H9 (cell line): ENCODE measurements at regions not wholly inside any gene's neighbourhood (a gene's known extent, or its start where the extent isn't known, plus 50 kb on each side); places are given as distances from the start of the nearest gene placed in this dataset.

Source experiments
- DNase-seq: peaks from one replicate; pipeline ENCODE4 v3.0.0-alpha.2; 2017
- H2AFZ ChIP-seq: one replicate; pipeline ENCODE4 v1.6.1; 2013; ENCODE audit warnings: mild to moderate bottlenecking, low read length, control low read depth, moderate library complexity
- H2AK5ac ChIP-seq: 2 replicates; pipeline ENCODE4 v1.6.1; 2013; ENCODE audit warnings: low read length, control low read depth, mixed read lengths; ENCODE audit not compliant: insufficient read length
- H2BK120ac ChIP-seq: one replicate; pipeline ENCODE4 v1.6.1; 2013; ENCODE audit warnings: low read depth, mild to moderate bottlenecking, low read length, control low read depth, inconsistent platforms; ENCODE audit not compliant: poor library complexity, severe bottlenecking
- H2BK12ac ChIP-seq: 2 replicates; pipeline ENCODE4 v1.6.1; 2013; ENCODE audit warnings: low read length, control low read depth, mixed read lengths, low read depth; ENCODE audit not compliant: insufficient read length
- H2BK15ac ChIP-seq: 2 replicates; pipeline ENCODE4 v1.6.1; 2013; ENCODE audit warnings: low read depth, low read length, control low read depth
- H2BK20ac ChIP-seq: one replicate; pipeline ENCODE4 v1.6.1; 2013; ENCODE audit warnings: low read depth, mild to moderate bottlenecking, low read length, control low read depth, inconsistent platforms; ENCODE audit not compliant: poor library complexity, severe bottlenecking
- H2BK5ac ChIP-seq: 2 replicates; pipeline ENCODE4 v1.6.1; 2013; ENCODE audit warnings: low read length, control low read depth, mixed read lengths; ENCODE audit not compliant: insufficient read length
- H3K14ac ChIP-seq: 2 replicates; pipeline ENCODE4 v1.6.1; 2013; ENCODE audit warnings: low read length, control low read depth; ENCODE audit not compliant: insufficient read depth
- H3K18ac ChIP-seq: 2 replicates; pipeline ENCODE4 v1.6.1; 2013; ENCODE audit warnings: low read depth, mild to moderate bottlenecking, mixed read lengths, low read length, control low read depth; ENCODE audit not compliant: insufficient read length
- H3K23ac ChIP-seq: 2 replicates; pipeline ENCODE4 v1.6.1; 2013; ENCODE audit warnings: low read length, control low read depth, mixed read lengths, low read depth; ENCODE audit not compliant: insufficient read length
- H3K23me2 ChIP-seq: 2 replicates; pipeline ENCODE4 v1.6.1; 2013; ENCODE audit warnings: low read depth, mild to moderate bottlenecking, mixed read lengths, low read length, control low read depth; ENCODE audit not compliant: insufficient read length, poor library complexity, severe bottlenecking
- H3K27ac ChIP-seq: 2 replicates; pipeline ENCODE4 v1.5.1; 2013; ENCODE audit warnings: low read length, control low read depth, mixed read lengths, low read depth; ENCODE audit not compliant: insufficient read length
- H3K27me3 ChIP-seq: 2 replicates; pipeline ENCODE4 v1.6.1; 2013; ENCODE audit warnings: low read length, control low read depth, inconsistent platforms; ENCODE audit not compliant: insufficient read depth
- H3K4ac ChIP-seq: 2 replicates; pipeline ENCODE4 v1.6.1; 2013; ENCODE audit warnings: low read depth, mild to moderate bottlenecking, control low read depth, inconsistent platforms, low read length, moderate library complexity
- H3K4me1 ChIP-seq: 2 replicates; pipeline ENCODE4 v1.6.1; 2013; ENCODE audit warnings: low read length, control low read depth, inconsistent platforms; ENCODE audit not compliant: insufficient read depth
- H3K4me2 ChIP-seq: 2 replicates; pipeline ENCODE4 v1.6.1; 2013; ENCODE audit warnings: low read length, control low read depth, mixed read lengths; ENCODE audit not compliant: insufficient read length, insufficient read depth
- H3K56ac ChIP-seq: 2 replicates; pipeline ENCODE4 v1.6.1; 2013; ENCODE audit warnings: low read depth, mild to moderate bottlenecking, mixed read lengths, low read length, control low read depth; ENCODE audit not compliant: insufficient read length
- H3K79me1 ChIP-seq: 2 replicates; pipeline ENCODE4 v1.6.1; 2013; ENCODE audit warnings: low read depth, mild to moderate bottlenecking, moderate library complexity, low read length, control low read depth, inconsistent platforms; ENCODE audit not compliant: insufficient read depth, poor library complexity, severe bottlenecking
- H3K79me2 ChIP-seq: 2 replicates; pipeline ENCODE4 v1.6.1; 2013; ENCODE audit warnings: low read length, control low read depth, inconsistent platforms; ENCODE audit not compliant: insufficient read depth
- H3K9ac ChIP-seq: 2 replicates; pipeline ENCODE4 v1.6.1; 2013; ENCODE audit warnings: low read length, control low read depth, mixed read lengths; ENCODE audit not compliant: insufficient read length; ENCODE audit errors: extremely low read depth
- H3K9me3 ChIP-seq: one replicate; pipeline ENCODE4 v1.6.1; 2013; ENCODE audit warnings: low read depth, low read length, inconsistent platforms; ENCODE audit not compliant: control insufficient read depth
- H3T11ph ChIP-seq: one replicate; pipeline ENCODE4 v1.6.1; 2013; ENCODE audit warnings: mild to moderate bottlenecking, low read length, control low read depth, inconsistent platforms
- H4K20me1 ChIP-seq: one replicate; pipeline ENCODE4 v1.6.1; 2013; ENCODE audit not compliant: control insufficient read depth, insufficient read length, insufficient read depth
- H4K5ac ChIP-seq: 2 replicates; pipeline ENCODE4 v1.6.1; 2013; ENCODE audit warnings: low read depth, mild to moderate bottlenecking, mixed read lengths, low read length, control low read depth; ENCODE audit not compliant: insufficient read length
- H4K8ac ChIP-seq: replicated peaks from 2 replicates; pipeline ENCODE4 v1.6.1; 2013; ENCODE audit warnings: low read length, control low read depth, mixed read lengths, low read depth; ENCODE audit not compliant: insufficient read length
- H4K91ac ChIP-seq: 2 replicates; pipeline ENCODE4 v1.6.1; 2013; ENCODE audit warnings: low read depth, mild to moderate bottlenecking, moderate library complexity, mixed read lengths, low read length, control low read depth; ENCODE audit not compliant: insufficient read length
- H3K27ac Mint-ChIP-seq, 3 experiments: 2 replicates in 2 of 3; 3 replicates in 1 of 3; pipeline ENCODE4 v1.8.0; 2020 to 2021; ENCODE audit warnings: mixed read lengths in 3 of 3, mild to moderate bottlenecking in 1 of 3, moderate library complexity in 1 of 3
- H3K27me3 Mint-ChIP-seq: 2 replicates; pipeline ENCODE4 v1.8.0; 2021; ENCODE audit warnings: low read depth, mild to moderate bottlenecking, moderate library complexity, mixed read lengths
- H3K36me3 Mint-ChIP-seq, 3 experiments: 2 replicates in 2 of 3; 3 replicates in 1 of 3; pipeline ENCODE4 v1.8.0; 2020 to 2021; ENCODE audit warnings: low read depth in 3 of 3, mixed read lengths in 3 of 3; ENCODE audit not compliant: insufficient read depth in 1 of 3
- H3K4me1 Mint-ChIP-seq, 2 experiments: 2 replicates each; pipeline ENCODE4 v1.8.0; 2020; ENCODE audit warnings: mixed read lengths in 2 of 2
- H3K4me3 Mint-ChIP-seq, 2 experiments: 2 replicates in 1 of 2; 3 replicates in 1 of 2; pipeline ENCODE4 v1.8.0; 2020 to 2021; ENCODE audit warnings: mild to moderate bottlenecking in 2 of 2, mixed read lengths in 2 of 2, moderate library complexity in 1 of 2
- H3K9me3 Mint-ChIP-seq, 2 experiments: 2 replicates in 1 of 2; 3 replicates in 1 of 2; pipeline ENCODE4 v1.8.0; 2020; ENCODE audit warnings: mild to moderate bottlenecking in 2 of 2, mixed read lengths in 2 of 2, moderate library complexity in 1 of 2
- CTCF ChIP-seq: fragments of 200-600 bp; sonication (generic); conservative IDR thresholded peaks from 3 replicates; pipeline ENCODE4 v1.8.0; 2021; ENCODE audit warnings: antibody characterized with exemption, mild to moderate bottlenecking
- WGBS: extraction: QIAGEN DNeasy Blood & Tissue Kit; methylation state at CpG from one replicate; pipeline ENCODE4 v1.1.7; 2013; ENCODE audit warnings: missing lambda C conversion rate, low lambda C conversion rate, mixed read lengths; ENCODE audit not compliant: insufficient read length; ENCODE audit errors: extremely low coverage; 5-methylcytosine and 5-hydroxymethylcytosine counted together

DNA sequence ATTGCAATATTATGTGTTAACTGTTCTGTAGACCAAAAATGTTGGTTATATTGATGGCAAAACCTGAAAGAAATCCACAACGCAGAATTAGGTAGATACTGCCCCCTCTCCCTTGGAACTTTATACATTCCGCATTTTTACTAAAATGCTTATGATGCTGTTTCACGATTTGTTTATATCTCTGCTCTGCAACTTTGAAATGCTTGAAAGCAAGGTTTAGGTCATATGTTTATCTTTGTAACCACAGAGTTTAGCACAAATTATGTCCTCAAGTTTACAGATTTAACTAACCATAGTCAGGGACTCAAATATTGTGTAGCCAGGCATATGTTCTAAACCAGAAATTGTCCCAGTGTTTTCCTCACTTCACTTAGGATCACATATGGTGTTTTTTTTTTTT lies 66.1 kb upstream of the H2AZ1 start:
- WGBS: no CpG with 5 or more reads among the region's 3 CpGs
- Histone ChIP-seq H3K23me2 (no peaks in the 10 kb centered on the region), H3K23ac (no peak overlapping the region), H3T11ph (no peak overlapping the region), H3K56ac (no peak overlapping the region), H4K91ac (no peak overlapping the region), H4K20me1 (no peaks in the 10 kb centered on the region), H2BK120ac (no peak overlapping the region), H2BK20ac (no peak overlapping the region), H3K4me2 (no peak overlapping the region), H3K4ac (no peak overlapping the region), H3K4me1 (no peaks in the 10 kb centered on the region), H4K5ac (no peak overlapping the region), H3K9ac (no peak overlapping the region), H2BK5ac (no peak overlapping the region), H3K27ac (no peak overlapping the region), H4K8ac (no peak overlapping the region), H2BK12ac (no peak overlapping the region), H3K79me1 (no peaks in the 10 kb centered on the region), H2AK5ac (no peak overlapping the region), H3K14ac (no peak overlapping the region), H3K18ac (no peak overlapping the region), H3K9me3 (no peaks in the 10 kb centered on the region), H3K79me2 (no peaks in the 10 kb centered on the region), H2BK15ac (no peak overlapping the region), H3K27me3 (no peaks in the 10 kb centered on the region), H2AFZ (no peak overlapping the region)
- no peak overlapping the region for H3K27ac Mint-ChIP-seq
- H3K27me3 Mint-ChIP-seq: no peaks in the 10 kb centered on the region
- no peak for TF ChIP-seq CTCF
- H3K4me3 Mint-ChIP-seq: no peak overlapping the region
- peaks cover 0 to 11% (median 4%) of the 10 kb centered on the region in 3 experiments; a peak in 4 of 7 replicates for H3K36me3 Mint-ChIP-seq
- peaks cover 5 to 10% of the 10 kb centered on the region in 2 experiments; a peak in 4 of 5 replicates for H3K9me3 Mint-ChIP-seq
- H3K4me1 Mint-ChIP-seq: no peaks in the 10 kb centered on the region
- DNase-seq: no peak
